Endothelial cell (in vitro differentiated cells): ENCODE measurements at regions not wholly inside any gene's neighbourhood (a gene's known extent, or its start where the extent isn't known, plus 50 kb on each side); places are given as distances from the start of the nearest gene placed in this dataset.

ENCODE experiments used
- DNase-seq: peaks from one replicate; pipeline ENCODE4 v3.0.0; 2021; ENCODE audit warnings: low spot score
- H3K27ac Mint-ChIP-seq: one replicate; pipeline ENCODE4 v1.8.0; 2021; ENCODE audit warnings: mixed read lengths, inconsistent platforms; ENCODE audit not compliant: unreplicated experiment
- H3K27me3 Mint-ChIP-seq: one replicate; pipeline ENCODE4 v1.8.0; 2021; ENCODE audit warnings: mild to moderate bottlenecking, moderate library complexity, mixed read lengths, inconsistent platforms; ENCODE audit not compliant: unreplicated experiment
- H3K36me3 Mint-ChIP-seq: one replicate; pipeline ENCODE4 v1.8.0; 2021; ENCODE audit warnings: mild to moderate bottlenecking, low read depth, mixed read lengths, inconsistent platforms; ENCODE audit not compliant: unreplicated experiment
- H3K4me1 Mint-ChIP-seq: one replicate; pipeline ENCODE4 v1.8.0; 2021; ENCODE audit warnings: mild to moderate bottlenecking, mixed read lengths, inconsistent platforms; ENCODE audit not compliant: unreplicated experiment
- H3K4me3 Mint-ChIP-seq: one replicate; pipeline ENCODE4 v1.8.0; 2021; ENCODE audit warnings: mild to moderate bottlenecking, mixed read lengths, inconsistent platforms; ENCODE audit not compliant: unreplicated experiment
- H3K9me3 Mint-ChIP-seq: one replicate; pipeline ENCODE4 v1.8.0; 2021; ENCODE audit warnings: mixed read lengths, inconsistent platforms; ENCODE audit not compliant: unreplicated experiment
- TF ChIP-seq, protein P1 (sequence below): fragments of 200-600 bp; sonication (generic); IDR thresholded peaks from one replicate; pipeline ENCODE4 v1.5.0; 2021; ENCODE audit warnings: antibody characterized with exemption; ENCODE audit not compliant: unreplicated experiment

DNA sequence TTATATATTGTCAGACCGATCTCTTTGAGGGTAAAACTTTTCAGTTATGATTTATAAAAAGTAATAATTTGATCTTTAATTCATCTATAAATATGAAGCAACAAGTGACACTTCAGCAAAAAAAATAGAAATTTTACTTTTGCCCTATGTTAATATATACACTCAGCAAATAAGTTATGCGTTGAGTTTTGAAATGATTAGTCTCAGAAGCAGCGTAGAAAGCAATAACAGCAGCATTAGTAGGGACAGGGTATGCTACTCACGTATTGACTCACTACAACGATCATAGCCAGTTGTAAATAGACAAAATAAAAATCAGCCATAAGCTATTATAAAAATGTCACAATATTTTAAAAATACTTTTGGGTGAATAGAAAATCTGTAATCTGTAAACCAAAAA lies 1229.2 kb downstream of the ADGRL3 start:
- Mint-ChIP-seq H3K36me3 (no peaks in the 10 kb centered on the region), H3K27ac (no peak overlapping the region), H3K27me3 (no peaks in the 10 kb centered on the region), H3K9me3 (no peaks in the 10 kb centered on the region), H3K4me1 (no peaks in the 10 kb centered on the region), H3K4me3 (no peak overlapping the region)
- DNase-seq = no peak
- TF ChIP-seq, protein P1, sequence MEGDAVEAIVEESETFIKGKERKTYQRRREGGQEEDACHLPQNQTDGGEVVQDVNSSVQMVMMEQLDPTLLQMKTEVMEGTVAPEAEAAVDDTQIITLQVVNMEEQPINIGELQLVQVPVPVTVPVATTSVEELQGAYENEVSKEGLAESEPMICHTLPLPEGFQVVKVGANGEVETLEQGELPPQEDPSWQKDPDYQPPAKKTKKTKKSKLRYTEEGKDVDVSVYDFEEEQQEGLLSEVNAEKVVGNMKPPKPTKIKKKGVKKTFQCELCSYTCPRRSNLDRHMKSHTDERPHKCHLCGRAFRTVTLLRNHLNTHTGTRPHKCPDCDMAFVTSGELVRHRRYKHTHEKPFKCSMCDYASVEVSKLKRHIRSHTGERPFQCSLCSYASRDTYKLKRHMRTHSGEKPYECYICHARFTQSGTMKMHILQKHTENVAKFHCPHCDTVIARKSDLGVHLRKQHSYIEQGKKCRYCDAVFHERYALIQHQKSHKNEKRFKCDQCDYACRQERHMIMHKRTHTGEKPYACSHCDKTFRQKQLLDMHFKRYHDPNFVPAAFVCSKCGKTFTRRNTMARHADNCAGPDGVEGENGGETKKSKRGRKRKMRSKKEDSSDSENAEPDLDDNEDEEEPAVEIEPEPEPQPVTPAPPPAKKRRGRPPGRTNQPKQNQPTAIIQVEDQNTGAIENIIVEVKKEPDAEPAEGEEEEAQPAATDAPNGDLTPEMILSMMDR = no peak

DNA sequence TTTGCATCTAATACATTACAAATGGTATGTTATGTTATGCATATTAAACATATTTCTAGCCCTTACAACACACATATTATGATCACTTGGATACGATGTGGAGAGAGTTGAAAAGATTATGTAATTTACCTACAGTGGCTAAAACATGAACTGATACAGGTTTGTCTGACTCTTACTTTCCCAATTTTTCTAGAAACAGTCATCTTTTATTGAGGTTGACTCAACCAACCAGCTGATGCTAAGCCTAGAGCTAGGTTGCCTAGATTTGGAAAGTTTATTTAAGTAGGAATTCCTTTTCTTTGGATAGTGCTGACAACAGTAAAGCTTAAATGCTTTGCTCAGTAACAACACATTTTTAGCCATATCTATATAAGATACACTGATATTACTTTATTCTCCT lies 1215.1 kb downstream of the ADGRL3 start:
- Mint-ChIP-seq H3K4me1 (no peaks in the 10 kb centered on the region), H3K27ac (no peak overlapping the region), H3K27me3 (no peaks in the 10 kb centered on the region), H3K36me3 (no peaks in the 10 kb centered on the region), H3K4me3 (no peak overlapping the region), H3K9me3 (no peaks in the 10 kb centered on the region)
- DNase-seq = no peak
- TF ChIP-seq, protein P1 = no peak

DNA sequence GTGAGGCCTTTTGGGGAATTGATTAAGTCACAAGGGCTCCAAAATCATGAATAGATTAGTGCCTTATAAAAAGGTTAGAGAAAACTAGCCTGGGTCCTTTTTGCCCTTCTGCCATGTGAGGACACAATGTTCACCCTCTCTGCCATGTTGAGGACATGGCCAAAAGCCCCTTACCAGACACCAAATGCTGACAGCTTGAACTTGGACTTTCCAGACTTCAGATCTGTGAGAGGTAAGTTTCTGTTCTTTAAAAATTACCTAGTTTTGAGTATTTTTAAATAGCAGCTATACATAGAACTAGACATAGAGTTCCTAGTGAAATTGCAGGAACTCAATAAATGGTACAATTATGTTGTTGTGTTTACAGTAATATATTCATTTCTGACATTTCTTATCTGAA lies 1214.4 kb downstream of the ADGRL3 start:
- no peak overlapping the region for H3K27ac Mint-ChIP-seq
- no peaks in the 10 kb centered on the region for H3K27me3 Mint-ChIP-seq
- TF ChIP-seq, protein P1 = no peak
- no peaks in the 10 kb centered on the region for H3K4me1 Mint-ChIP-seq
- no peak for DNase-seq
- no peaks in the 10 kb centered on the region for H3K36me3 Mint-ChIP-seq
- no peaks in the 10 kb centered on the region for H3K9me3 Mint-ChIP-seq
- no peak overlapping the region for H3K4me3 Mint-ChIP-seq

DNA sequence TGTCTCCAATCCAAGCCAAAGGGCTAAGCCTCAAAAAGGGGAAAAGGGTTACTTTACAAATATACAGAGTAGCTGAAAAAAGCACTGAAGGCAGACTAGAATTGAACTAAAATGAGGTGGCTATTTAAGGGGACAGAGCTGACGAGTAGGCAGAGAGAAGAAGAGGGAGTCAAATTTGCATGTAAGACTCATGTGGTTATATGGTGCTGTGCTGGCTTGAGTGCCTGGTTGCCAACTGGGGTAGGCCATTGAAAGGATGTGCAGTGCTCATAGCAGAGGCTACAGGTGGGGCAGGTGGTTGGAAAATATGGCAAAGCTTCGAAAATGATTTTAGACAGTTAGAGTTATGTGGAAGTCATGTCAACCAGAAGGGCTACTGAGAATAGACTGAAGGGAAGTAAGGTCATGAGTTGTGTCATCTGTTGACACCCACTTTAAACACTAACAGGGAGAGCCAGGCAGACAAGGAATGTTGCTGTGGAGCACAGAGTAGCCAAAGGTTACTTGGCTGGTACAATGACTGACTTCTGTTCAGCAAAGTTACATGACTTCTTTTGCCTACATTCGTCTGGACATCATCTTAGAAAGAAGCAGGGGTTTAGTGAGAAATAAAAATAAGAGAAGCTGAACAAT lies 1210.4 kb downstream of the ADGRL3 start:
- no peak overlapping the region for H3K27ac Mint-ChIP-seq
- H3K9me3 Mint-ChIP-seq = no peaks in the 10 kb centered on the region
- DNase-seq = no peak
- H3K4me1 Mint-ChIP-seq = peaks cover 9% of the 10 kb centered on the region
- H3K36me3 Mint-ChIP-seq = no peaks in the 10 kb centered on the region
- no peaks in the 10 kb centered on the region for H3K27me3 Mint-ChIP-seq
- no peak overlapping the region for H3K4me3 Mint-ChIP-seq
- TF ChIP-seq, protein P1 = no peak

DNA sequence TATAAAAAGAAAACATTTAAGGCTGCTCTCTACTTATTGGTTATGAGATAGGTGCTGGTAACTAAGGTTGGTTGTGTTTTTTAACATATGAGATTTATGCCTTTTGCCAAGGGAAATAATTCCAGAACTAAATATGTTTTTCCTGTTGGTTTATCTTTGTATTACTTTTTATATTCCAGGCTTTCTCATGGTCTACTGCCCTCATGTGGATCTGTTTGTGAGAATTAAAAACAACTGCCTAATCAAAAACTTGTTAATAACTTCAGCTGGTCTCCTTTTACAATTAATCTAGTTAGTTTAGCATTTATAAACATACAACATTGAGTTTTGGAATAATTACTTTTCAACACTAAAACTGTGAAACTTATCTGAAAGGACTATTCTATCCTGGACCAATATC lies 1208.3 kb downstream of the ADGRL3 start:
- Mint-ChIP-seq H3K27ac (no peak overlapping the region), H3K4me3 (no peak overlapping the region), H3K27me3 (no peaks in the 10 kb centered on the region), H3K36me3 (no peaks in the 10 kb centered on the region), H3K4me1 (peaks cover 9% of the 10 kb centered on the region), H3K9me3 (no peaks in the 10 kb centered on the region)
- DNase-seq = no peak
- TF ChIP-seq, protein P1 = no peak
